ENCODE measurements at regions not wholly inside any gene's neighbourhood (a gene's known extent, or its start where the extent isn't known, plus 50 kb on each side); places are given as distances from the start of the nearest gene placed in this dataset.

DNA sequence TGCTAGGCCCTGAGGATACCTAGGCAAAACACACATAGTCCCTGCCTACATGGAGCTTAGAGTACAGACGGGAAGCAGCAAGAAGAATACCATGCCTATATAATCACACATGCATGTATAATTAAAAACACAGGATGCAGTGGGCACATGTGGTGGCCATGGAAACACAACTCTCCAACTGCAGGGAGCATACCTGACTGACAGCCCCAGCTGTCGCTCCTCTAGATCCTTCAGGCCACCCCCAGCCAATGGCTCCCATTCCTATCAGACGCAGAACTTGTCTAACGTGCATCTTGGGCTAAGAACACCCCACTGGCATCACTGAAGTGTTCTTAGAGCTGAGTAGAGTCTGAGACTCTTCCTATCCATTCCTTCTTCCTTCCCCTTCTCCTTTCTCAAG lies 125.5 kb upstream of the FRMD4B start:
- in situ Hi-C loops (cut with MboI; ENCODE audit: low pct_ligation_motif_present in 1 of 4, low pct_unique_long_range_greater_than_20kb in 1 of 4, low sequenced_read_pairs in 3 of 4) = no loop called here

DNA sequence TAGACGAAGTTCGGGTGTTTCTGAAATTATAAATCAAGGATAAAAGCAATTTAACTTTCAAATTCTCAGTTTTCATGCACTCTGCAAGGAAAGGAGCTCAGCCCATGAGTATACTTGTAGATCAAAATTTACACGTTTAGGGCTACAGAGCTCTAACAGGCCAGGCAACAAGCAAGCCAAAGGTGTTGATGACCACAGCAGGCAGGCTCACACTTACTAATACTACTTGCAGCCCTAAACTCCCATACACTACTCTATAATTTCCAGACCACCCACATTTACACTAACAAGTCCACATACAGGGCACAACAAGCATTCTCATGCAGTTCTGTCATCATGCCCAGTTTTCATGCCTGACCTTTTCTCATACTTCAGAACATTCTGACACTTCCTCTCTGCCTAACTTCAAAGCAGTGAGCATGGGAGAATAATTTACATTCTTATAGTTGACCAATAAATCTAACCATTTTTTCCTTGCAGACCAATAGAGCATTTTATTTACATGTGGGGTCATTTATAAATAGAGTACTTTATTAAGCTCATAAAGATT lies 124.7 kb upstream of the FRMD4B start:
- no peak for DNase-seq
- WGBS, 2 donors (ENCODE audit: low coverage in 1 of 2) = 33 to 40% methylated on average over 3 of the region's 3 CpGs
- Histone ChIP-seq H3K4me1 (no peaks in the 10 kb centered on the region), H3K4me3 (no peak overlapping the region), H3K36me3 (no peaks in the 10 kb centered on the region), H3K9me3 (peaks cover 0 to 2% of the 10 kb centered on the region in 2 donors), H3K27me3 (no peaks in the 10 kb centered on the region), H3K27ac (no peak overlapping the region)
- no peak for TF ChIP-seq POLR2AphosphoS5 (IDR thresholded peaks at IDR 0.05)
- TF ChIP-seq, protein P1, sequence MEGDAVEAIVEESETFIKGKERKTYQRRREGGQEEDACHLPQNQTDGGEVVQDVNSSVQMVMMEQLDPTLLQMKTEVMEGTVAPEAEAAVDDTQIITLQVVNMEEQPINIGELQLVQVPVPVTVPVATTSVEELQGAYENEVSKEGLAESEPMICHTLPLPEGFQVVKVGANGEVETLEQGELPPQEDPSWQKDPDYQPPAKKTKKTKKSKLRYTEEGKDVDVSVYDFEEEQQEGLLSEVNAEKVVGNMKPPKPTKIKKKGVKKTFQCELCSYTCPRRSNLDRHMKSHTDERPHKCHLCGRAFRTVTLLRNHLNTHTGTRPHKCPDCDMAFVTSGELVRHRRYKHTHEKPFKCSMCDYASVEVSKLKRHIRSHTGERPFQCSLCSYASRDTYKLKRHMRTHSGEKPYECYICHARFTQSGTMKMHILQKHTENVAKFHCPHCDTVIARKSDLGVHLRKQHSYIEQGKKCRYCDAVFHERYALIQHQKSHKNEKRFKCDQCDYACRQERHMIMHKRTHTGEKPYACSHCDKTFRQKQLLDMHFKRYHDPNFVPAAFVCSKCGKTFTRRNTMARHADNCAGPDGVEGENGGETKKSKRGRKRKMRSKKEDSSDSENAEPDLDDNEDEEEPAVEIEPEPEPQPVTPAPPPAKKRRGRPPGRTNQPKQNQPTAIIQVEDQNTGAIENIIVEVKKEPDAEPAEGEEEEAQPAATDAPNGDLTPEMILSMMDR (IDR thresholded peaks at IDR 0.05) = no peak
- in situ Hi-C loops (cut with MboI; ENCODE audit: low pct_ligation_motif_present in 1 of 4, low pct_unique_long_range_greater_than_20kb in 1 of 4, low sequenced_read_pairs in 3 of 4) (no loop called here), intact Hi-C loops (cut with DNase I; ENCODE audit: low total_unique reads) (no loop called here)

More for the DNA sequence above, 125.5 kb upstream of the FRMD4B start:
- TF ChIP-seq, protein P1 (IDR thresholded peaks at IDR 0.05) = no peak
- TF ChIP-seq POLR2AphosphoS5 (IDR thresholded peaks at IDR 0.05) = no peak
- no peak for TF ChIP-seq EP300 (IDR thresholded peaks at IDR 0.05; ENCODE audit: low read depth)
- no peak for TF ChIP-seq POLR2A (IDR thresholded peaks at IDR 0.05)
- intact Hi-C loops (cut with DNase I; ENCODE audit: low total_unique reads) = no loop called here
- no peaks in the 10 kb centered on the region for H3K36me3 ChIP-seq
- H3K27ac ChIP-seq = no peak overlapping the region
- H3K4me1 ChIP-seq = no peaks in the 10 kb centered on the region
- peaks cover 0 to 2% of the 10 kb centered on the region in 2 donors for H3K9me3 ChIP-seq
- no peak for DNase-seq
- WGBS, 2 donors (ENCODE audit: low coverage in 1 of 2) = 91 to 100% methylated on average over 1 to 4 of the region's 4 CpGs
- no peak overlapping the region for H3K4me3 ChIP-seq
- H3K27me3 ChIP-seq = no peaks in the 10 kb centered on the region

DNA sequence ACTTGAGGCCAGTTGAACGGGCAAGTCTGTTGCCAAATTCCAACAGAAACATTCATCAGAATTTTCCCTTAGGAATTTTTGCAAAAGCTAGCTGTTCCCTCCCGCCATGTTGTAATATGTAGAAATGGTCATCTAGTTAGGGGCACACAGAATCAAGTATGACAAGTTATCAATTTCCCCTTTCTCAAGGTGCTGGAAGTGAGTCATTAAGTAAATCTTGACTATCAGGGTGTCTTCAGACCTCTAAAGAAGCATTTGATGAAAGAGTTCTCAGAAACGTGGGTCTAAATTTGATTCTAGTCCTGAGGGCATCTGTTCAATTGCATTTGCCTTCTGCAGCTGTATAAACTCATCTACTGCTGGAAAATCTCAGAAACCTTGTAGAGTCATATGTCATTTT lies 123.4 kb upstream of the FRMD4B start:
- TF ChIP-seq POLR2A (IDR thresholded peaks at IDR 0.05) (no peak), POLR2AphosphoS5 (IDR thresholded peaks at IDR 0.05) (no peak), EP300 (IDR thresholded peaks at IDR 0.05; ENCODE audit: low read depth) (no peak)
- TF ChIP-seq, protein P1 (IDR thresholded peaks at IDR 0.05) = no peak
- Histone ChIP-seq H3K4me1 (no peaks in the 10 kb centered on the region), H3K27me3 (no peaks in the 10 kb centered on the region), H3K36me3 (no peaks in the 10 kb centered on the region), H3K4me3 (no peak overlapping the region), H3K9me3 (peaks cover 0 to 1% of the 10 kb centered on the region in 2 donors), H3K27ac (no peak overlapping the region)
- in situ Hi-C loops (cut with MboI; ENCODE audit: low pct_ligation_motif_present in 1 of 4, low pct_unique_long_range_greater_than_20kb in 1 of 4, low sequenced_read_pairs in 3 of 4) (no loop called here), intact Hi-C loops (cut with DNase I; ENCODE audit: low total_unique reads) (no loop called here)
- 30 to 73% methylated on average over 1 to 3 of the region's 3 CpGs for WGBS, 2 donors (ENCODE audit: low coverage in 1 of 2)
- no peak for DNase-seq

DNA sequence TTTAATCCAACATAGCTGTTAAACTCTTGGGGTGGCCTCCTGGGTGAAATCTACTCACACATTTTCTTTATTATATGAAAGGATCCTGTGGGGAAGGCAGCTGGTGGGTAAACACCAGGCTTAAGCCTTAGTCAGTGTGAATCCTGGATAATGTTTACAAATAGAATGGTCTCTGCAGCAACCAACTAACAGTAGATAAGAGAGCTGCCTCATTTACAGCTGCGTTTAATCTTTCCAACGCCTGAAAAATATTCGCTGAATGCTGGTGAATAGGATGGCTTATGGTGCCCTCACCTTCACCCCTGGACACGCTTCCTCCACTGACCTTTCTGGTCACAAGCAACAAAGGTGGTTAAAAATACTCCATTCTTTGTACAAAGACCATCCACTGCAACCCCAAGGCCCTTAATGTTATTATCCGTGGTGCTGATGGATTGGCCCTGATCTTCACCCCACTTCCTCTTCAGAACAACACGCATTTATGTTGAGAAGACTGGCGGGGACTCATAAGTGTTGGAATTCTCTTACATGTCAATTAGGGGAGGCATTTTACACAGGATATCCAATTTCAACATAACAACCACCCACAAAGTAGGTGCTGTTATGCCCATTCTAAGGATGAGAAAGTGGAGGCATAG lies 120.0 kb upstream of the FRMD4B start:
- TF ChIP-seq, protein P1 (IDR thresholded peaks at IDR 0.05) = no peak
- no peak for TF ChIP-seq POLR2AphosphoS5 (IDR thresholded peaks at IDR 0.05)
- no peak for TF ChIP-seq EP300 (IDR thresholded peaks at IDR 0.05; ENCODE audit: low read depth)
- TF ChIP-seq POLR2A (IDR thresholded peaks at IDR 0.05) = no peak
- no peaks in the 10 kb centered on the region for H3K27me3 ChIP-seq
- H3K4me1 ChIP-seq = no peaks in the 10 kb centered on the region
- no peaks in the 10 kb centered on the region for H3K36me3 ChIP-seq
- DNase-seq = no peak
- intact Hi-C loops (cut with DNase I; ENCODE audit: low total_unique reads) = no loop called here
- no peak overlapping the region for H3K4me3 ChIP-seq
- WGBS, 2 donors (ENCODE audit: low coverage in 1 of 2) = 42 to 73% methylated on average over 3 to 7 of the region's 7 CpGs
- H3K9me3 ChIP-seq = no peaks in the 10 kb centered on the region
- in situ Hi-C loops (cut with MboI; ENCODE audit: low pct_ligation_motif_present in 1 of 4, low pct_unique_long_range_greater_than_20kb in 1 of 4, low sequenced_read_pairs in 3 of 4) = no loop called here
- H3K27ac ChIP-seq = no peak overlapping the region

All from transverse colon (tissue), 4 donors.